GM23338 (cell line): ENCODE measurements at regions not wholly inside any gene's neighbourhood (a gene's known extent, or its start where the extent isn't known, plus 50 kb on each side); places are given as distances from the start of the nearest gene placed in this dataset.

Experiments
- CREB1 ChIP-seq: fragments of 250-450 bp; sonication (Bioruptor Pico); IDR thresholded peaks from 2 replicates; pipeline ENCODE4 v1.5.0; 2020; ENCODE audit warnings: low read depth, mild to moderate bottlenecking, moderate library complexity
- CTCF ChIP-seq, 2 experiments: fragments of 200-600 bp in 1 of 2; sonication (generic) in 1 of 2; conservative IDR thresholded peaks; 2 replicates each; pipeline versions ENCODE4 v1.5.1 to v1.6.1; 2016 to 2017; ENCODE audit warnings: antibody characterized with exemption in 2 of 2, low read depth in 2 of 2, mild to moderate bottlenecking in 2 of 2, moderate library complexity in 1 of 2
- ETS1 ChIP-seq: IDR thresholded peaks from 2 replicates; pipeline ENCODE4 v1.6.1; 2016; ENCODE audit warnings: antibody characterized with exemption
- EZH2phosphoT487 ChIP-seq: fragments of 200-600 bp; sonication (generic); IDR thresholded peaks from one replicate; pipeline ENCODE4 v1.8.1; 2018; ENCODE audit warnings: antibody characterized with exemption; ENCODE audit not compliant: unreplicated experiment
- NANOG ChIP-seq: IDR thresholded peaks from 2 replicates; pipeline ENCODE4 v1.6.1; 2016; ENCODE audit warnings: antibody characterized with exemption, borderline replicate concordance
- POLR2AphosphoS5 ChIP-seq: IDR thresholded peaks from 2 replicates; pipeline ENCODE4 v1.6.1; 2016; ENCODE audit warnings: antibody characterized with exemption, low read depth
- ZNF331 ChIP-seq: fragments of 250-450 bp; sonication (Bioruptor Pico); IDR thresholded peaks from 2 replicates; pipeline ENCODE4 v1.5.0; 2020; ENCODE audit warnings: low read depth, mild to moderate bottlenecking, moderate library complexity
- ZNF462 ChIP-seq: fragments of 250-450 bp; sonication (Bioruptor Pico); IDR thresholded peaks from 2 replicates; pipeline ENCODE4 v1.5.0; 2020; ENCODE audit warnings: mild to moderate bottlenecking, moderate library complexity

GRCh38 chr3:8366219-8366810, 135.3 kb upstream of the LMCD1 start (continued):
- TF ChIP-seq ZNF462 (CRISPR knock-in tag), result no peak
- TF ChIP-seq CREB1, result no peak
- no peak for TF ChIP-seq ETS1
- TF ChIP-seq POLR2AphosphoS5, result no peak
- no peak for TF ChIP-seq CTCF (conservative IDR thresholded peaks at IDR 0.05; ENCODE audit: low read depth in 2 of 2)
- no peak for TF ChIP-seq EZH2phosphoT487
- no peak for TF ChIP-seq NANOG
- TF ChIP-seq ZNF331 (CRISPR knock-in tag), result no peak
